Fibroblast of the aortic adventitia (primary cell): ENCODE measurements at regions not wholly inside any gene's neighbourhood (a gene's known extent, or its start where the extent isn't known, plus 50 kb on each side); places are given as distances from the start of the nearest gene placed in this dataset.
"Not testable (repeated sequence)": the region's sequence is repeated elsewhere in the genome, so short reads cannot be mapped to it uniquely, and the experiment has no call there.

Experiments
- DNase-seq: peaks from one replicate; pipeline ENCODE4 v3.0.0-alpha.2; 2010; ENCODE audit warnings: low read depth
- H3K4me3 ChIP-seq: 2 replicates; pipeline ENCODE4 v1.5.1; 2011; ENCODE audit warnings: low read depth, mild to moderate bottlenecking, control low read depth, low read length, moderate library complexity
- TF ChIP-seq, protein P1 (sequence below): IDR thresholded peaks from 2 replicates; pipeline ENCODE4 v1.5.1; 2011; ENCODE audit warnings: mild to moderate bottlenecking, low read length, control low read depth, inconsistent platforms; ENCODE audit not compliant: insufficient read depth

DNA sequence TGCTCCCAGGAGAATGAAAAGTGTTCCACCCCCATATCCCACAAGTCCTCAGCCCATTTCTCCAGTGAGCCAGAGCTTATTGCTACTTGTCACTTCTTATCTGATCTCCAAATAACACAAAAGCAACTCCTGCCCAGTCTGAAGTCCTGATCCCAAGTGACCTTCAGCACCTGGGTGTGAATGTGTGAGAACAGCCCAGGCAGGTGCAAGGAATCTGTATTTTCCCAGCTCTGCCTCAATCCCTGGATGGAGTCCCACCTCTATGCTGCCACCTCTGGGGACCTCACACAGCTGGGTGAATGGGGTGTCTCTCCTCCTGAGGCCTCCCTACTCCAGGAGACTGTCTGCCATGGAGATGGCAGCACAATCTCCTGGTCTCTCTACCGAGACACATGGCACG lies 402.4 kb upstream of the PROX1 start:
- no peak overlapping the region for H3K4me3 ChIP-seq
- TF ChIP-seq, protein P1, sequence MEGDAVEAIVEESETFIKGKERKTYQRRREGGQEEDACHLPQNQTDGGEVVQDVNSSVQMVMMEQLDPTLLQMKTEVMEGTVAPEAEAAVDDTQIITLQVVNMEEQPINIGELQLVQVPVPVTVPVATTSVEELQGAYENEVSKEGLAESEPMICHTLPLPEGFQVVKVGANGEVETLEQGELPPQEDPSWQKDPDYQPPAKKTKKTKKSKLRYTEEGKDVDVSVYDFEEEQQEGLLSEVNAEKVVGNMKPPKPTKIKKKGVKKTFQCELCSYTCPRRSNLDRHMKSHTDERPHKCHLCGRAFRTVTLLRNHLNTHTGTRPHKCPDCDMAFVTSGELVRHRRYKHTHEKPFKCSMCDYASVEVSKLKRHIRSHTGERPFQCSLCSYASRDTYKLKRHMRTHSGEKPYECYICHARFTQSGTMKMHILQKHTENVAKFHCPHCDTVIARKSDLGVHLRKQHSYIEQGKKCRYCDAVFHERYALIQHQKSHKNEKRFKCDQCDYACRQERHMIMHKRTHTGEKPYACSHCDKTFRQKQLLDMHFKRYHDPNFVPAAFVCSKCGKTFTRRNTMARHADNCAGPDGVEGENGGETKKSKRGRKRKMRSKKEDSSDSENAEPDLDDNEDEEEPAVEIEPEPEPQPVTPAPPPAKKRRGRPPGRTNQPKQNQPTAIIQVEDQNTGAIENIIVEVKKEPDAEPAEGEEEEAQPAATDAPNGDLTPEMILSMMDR, result no peak
- DNase-seq, result no peak

DNA sequence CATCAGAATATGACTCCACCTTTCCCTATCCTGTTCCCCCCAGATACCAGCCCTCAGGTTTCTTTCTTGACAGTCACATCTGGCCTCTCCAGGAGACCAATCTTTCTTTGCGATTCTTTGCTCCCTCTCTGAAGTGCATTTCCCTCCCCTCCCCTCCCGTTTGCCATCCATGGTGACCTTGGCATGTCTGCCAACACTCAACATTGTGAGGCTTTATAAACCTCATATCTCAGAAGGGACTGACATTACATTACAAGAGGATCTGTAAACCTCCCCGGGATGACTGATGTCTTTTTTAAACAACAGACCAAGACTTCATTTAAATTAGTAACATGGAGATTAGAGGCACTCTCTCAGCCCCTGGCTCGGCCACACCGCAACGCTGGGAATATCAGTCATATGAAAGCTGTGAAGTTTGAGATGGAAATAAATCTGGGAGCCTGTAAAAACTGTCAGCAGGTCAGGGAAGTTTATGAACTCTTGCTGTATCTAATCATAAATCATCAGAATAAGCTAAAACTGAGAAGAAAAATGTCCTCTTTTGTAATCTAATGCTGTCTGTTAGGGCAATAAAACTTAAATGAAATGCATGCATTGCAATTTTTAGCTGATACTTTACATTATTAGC lies 401.7 kb upstream of the PROX1 start:
- TF ChIP-seq, protein P1, result no peak
- no peak overlapping the region for H3K4me3 ChIP-seq
- DNase-seq, result no peak

DNA sequence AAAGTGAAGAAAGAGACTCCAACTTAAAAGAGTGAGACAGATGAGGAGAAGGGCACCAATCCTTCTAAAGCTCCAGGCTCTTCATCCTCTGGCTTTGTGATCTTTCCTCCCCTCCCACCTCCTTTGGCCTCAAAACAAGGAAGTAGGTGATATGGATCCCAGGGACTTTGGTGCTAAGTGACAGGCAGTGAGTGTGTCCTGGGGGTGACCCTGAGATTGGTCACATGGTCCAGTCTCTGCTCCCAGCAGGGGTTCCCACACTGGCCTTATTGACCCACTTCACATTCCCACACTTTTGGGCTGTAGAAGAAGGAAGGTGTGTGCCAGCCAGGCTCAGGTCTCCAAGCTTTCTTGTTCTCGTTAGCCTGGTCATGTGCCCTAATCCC lies 401.2 kb upstream of the PROX1 start:
- TF ChIP-seq, protein P1, result no peak
- DNase-seq, result no peak
- no peak overlapping the region for H3K4me3 ChIP-seq

DNA sequence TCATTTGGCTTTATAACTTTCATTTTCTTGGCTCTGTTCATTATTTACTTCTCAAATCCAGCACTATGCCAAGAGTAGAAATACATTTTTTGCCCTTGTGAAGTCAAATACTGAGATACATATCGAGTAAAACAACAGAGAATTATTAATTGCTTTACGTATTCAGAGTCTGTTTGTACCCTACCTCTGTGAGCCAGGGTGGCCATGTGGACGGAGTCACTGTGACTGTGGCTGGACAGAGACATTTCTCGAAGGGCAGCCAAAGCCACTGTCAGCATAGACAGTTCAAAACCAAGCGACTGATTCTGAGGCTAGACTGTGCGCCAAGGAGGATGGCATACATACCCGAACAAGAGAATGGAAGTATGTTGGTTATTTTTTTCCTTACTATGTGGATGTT lies 391.0 kb upstream of the PROX1 start:
- no peak for DNase-seq
- H3K4me3 ChIP-seq, result no peak overlapping the region
- TF ChIP-seq, protein P1, result no peak

DNA sequence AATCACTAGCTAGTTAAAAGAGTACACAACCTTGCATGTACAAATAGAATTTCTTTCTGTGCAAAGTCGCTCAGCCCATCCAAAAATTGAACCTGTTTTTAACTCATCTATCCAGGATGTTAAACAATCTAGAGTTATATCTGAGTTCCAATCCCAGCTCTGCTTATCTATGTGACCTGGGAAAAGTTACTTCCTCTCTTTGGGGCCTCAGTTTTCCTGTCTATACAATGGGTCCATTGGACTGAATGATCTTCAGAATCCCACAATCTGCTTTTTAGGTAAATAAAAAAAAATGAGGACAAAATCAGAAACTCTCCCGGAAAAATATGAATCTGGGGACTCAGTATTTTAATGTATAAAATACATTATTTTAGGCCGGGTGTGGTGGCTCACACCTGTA lies 389.5 kb upstream of the PROX1 start:
- no peak overlapping the region for H3K4me3 ChIP-seq
- TF ChIP-seq, protein P1, result no peak
- DNase-seq, result no peak

DNA sequence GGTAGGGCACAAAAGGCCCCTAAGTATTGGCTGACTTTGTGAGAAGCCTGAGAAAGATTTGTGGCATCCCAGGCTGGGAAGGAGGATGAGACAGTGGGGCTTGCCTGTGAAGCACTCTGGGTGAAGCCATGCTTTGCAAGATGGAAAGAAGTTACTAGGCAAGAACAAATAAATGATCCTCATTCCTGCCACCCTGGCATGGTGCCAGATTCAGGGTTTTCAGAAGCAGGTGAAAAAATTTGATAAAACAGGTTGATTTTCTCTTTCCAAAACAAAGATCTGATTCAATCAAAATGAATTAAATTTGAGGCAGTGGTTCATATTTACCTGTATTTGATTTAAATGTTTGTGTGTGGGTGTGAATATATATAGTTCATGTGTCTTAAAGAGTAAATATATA lies 386.9 kb upstream of the PROX1 start:
- H3K4me3 ChIP-seq, result no peak overlapping the region
- TF ChIP-seq, protein P1, result no peak
- no peak for DNase-seq

DNA sequence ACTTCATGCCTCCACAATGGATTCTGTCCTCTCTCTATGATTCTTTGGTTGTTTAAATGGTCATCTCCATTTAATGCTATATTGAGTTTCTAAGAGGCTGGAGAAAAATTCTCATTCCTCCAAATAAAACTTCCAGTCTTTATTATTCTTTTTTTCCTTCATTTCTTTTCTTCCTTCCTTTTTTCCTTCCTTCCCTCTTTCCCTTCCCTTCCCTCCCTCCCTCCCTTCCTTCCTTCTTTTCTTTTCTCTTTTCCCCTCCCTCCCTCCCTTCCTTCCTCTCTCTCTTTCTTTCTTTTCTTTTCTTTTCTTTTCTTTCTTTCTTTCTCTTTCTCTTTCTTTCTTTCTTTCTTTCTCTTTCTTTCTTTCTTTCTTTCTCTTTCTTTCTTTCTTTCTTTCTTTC lies 386.1 kb upstream of the PROX1 start:
- not testable (repeated sequence) for H3K4me3 ChIP-seq, DNase-seq
